HCT116 (cell line): ENCODE measurements at regions not wholly inside any gene's neighbourhood (a gene's known extent, or its start where the extent isn't known, plus 50 kb on each side); places are given as distances from the start of the nearest gene placed in this dataset.

Experiments
- ATAC-seq: fragments of 200-7000 bp; cut with Tn5 transposase; 2 replicates; pipeline ENCODE4 v1.9.1; 2020; ENCODE audit warnings: mild to moderate bottlenecking, moderate library complexity
- BruUV-seq: library from RNA; stranded (reverse); fragments of 400-500 nt; replicated peaks from 2 replicates; lab custom pipeline; 2021; lab: Mats Ljungman, UMichigan
- CTCF ChIA-PET: fragments of 300-600 bp; sonication (Branson Sonifier 250); formaldehyde crosslinking; loops from one replicate; lab custom pipeline; 2021; ENCODE audit warnings: antibody characterized with exemption; lab: Charles Lee
- POLR2A ChIA-PET: fragments of 300-600, 350-600 bp; sonication (Branson Sonifier 250); formaldehyde crosslinking; loops from one replicate; lab custom pipeline; 2021; ENCODE audit warnings: antibody characterized with exemption; lab: Charles Lee
- RAD21 ChIA-PET, 2 experiments: fragments of 300-600 bp; sonication (Branson Sonifier 250); formaldehyde crosslinking; loops; one replicate each; lab custom pipeline; 2023; ENCODE audit warnings: low total read pairs in 2 of 2; ENCODE audit not compliant: uncharacterized antibody in 2 of 2, unreplicated experiment in 2 of 2, low non-redundant PET in 1 of 2; lab: Charles Lee
- DNase-seq: peaks from one replicate; pipeline ENCODE4 v3.0.0-alpha.2; 2010; ENCODE audit warnings: low read depth, low spot score
- H2AFZ ChIP-seq: fragments of 200-600 bp; shearing (Covaris generic), sonication (generic); 2 replicates; pipeline ENCODE4 v1.6.1; 2017; ENCODE audit warnings: low read depth, mixed run types, mixed read lengths, antibody characterized with exemption, low read length; ENCODE audit not compliant: poor library complexity, severe bottlenecking
- H3K27ac ChIP-seq: 2 replicates; pipeline ENCODE4 v1.5.1; 2012; ENCODE audit warnings: low read depth, low read length
- H3K27me3 ChIP-seq: fragments of 200-600 bp; sonication (generic); 2 replicates; pipeline ENCODE4 v1.6.1; 2016; ENCODE audit warnings: mixed run types, low read length, mixed read lengths; ENCODE audit not compliant: insufficient read depth
- H3K36me3 ChIP-seq, 2 experiments: fragments of 200-500 bp in 1 of 2; fragments of 200-600 bp in 1 of 2; sonication (Bioruptor generic) in 1 of 2; sonication (generic) in 1 of 2; 2 replicates each; pipeline versions ENCODE4 v1.5.1 to v1.6.1; 2014 to 2016; ENCODE audit warnings: low read length in 2 of 2, inconsistent platforms in 1 of 2, mixed read lengths in 1 of 2, mixed run types in 1 of 2; ENCODE audit not compliant: insufficient read depth in 2 of 2, control insufficient read depth in 1 of 2
- H3K4me1 ChIP-seq, 2 experiments: fragments of 200-600 bp in 1 of 2; sonication (generic) in 1 of 2; 2 replicates each; pipeline versions ENCODE4 v1.5.1 to v1.6.1; 2012 to 2017; ENCODE audit warnings: low read length in 2 of 2, inconsistent platforms in 1 of 2, mild to moderate bottlenecking in 1 of 2, mixed read lengths in 1 of 2, mixed run types in 1 of 2, moderate library complexity in 1 of 2; ENCODE audit not compliant: insufficient read depth in 2 of 2, control insufficient read depth in 1 of 2
- H3K4me2 ChIP-seq: fragments of 200-600 bp; sonication (generic); 2 replicates; pipeline ENCODE4 v1.6.1; 2017; ENCODE audit warnings: mixed run types, low read length, mixed read lengths
- H3K4me3 ChIP-seq, 2 experiments: fragments of 200-600 bp in 1 of 2; sonication (generic) in 1 of 2; replicated peaks in 1 of 2; 2 replicates each; pipeline ENCODE4 v1.5.1; 2011 to 2016; ENCODE audit warnings: low read length in 2 of 2, control low read depth in 1 of 2, low read depth in 1 of 2, mild to moderate bottlenecking in 1 of 2, mixed read lengths in 1 of 2, mixed run types in 1 of 2
- H3K79me2 ChIP-seq: fragments of 200-600 bp; sonication (generic); 2 replicates; pipeline ENCODE4 v1.6.1; 2017; ENCODE audit warnings: mild to moderate bottlenecking, mixed run types, low read length, moderate library complexity, mixed read lengths; ENCODE audit not compliant: insufficient read depth
- H3K9ac ChIP-seq: fragments of 200-600 bp; sonication (generic); 2 replicates; pipeline ENCODE4 v1.6.1; 2016; ENCODE audit warnings: low read length, mixed read lengths
- H3K9me2 ChIP-seq: fragments of 200-600 bp; sonication (generic), shearing (Covaris generic); 2 replicates; pipeline ENCODE4 v1.6.1; 2017; ENCODE audit warnings: mixed run types, mild to moderate bottlenecking, moderate library complexity; ENCODE audit not compliant: insufficient read depth
- H3K9me3 ChIP-seq, 2 experiments: fragments of 200-500 bp in 1 of 2; fragments of 200-600 bp in 1 of 2; sonication (Bioruptor generic) in 1 of 2; sonication (generic) in 1 of 2; 2 replicates each; pipeline ENCODE4 v1.6.1; 2014 to 2017; ENCODE audit warnings: low read length in 2 of 2, mixed read lengths in 2 of 2, inconsistent platforms in 1 of 2, low read depth in 1 of 2, mild to moderate bottlenecking in 1 of 2, mixed run types in 1 of 2, moderate library complexity in 1 of 2; ENCODE audit not compliant: control insufficient read depth in 1 of 2, insufficient read depth in 1 of 2
- H4K20me1 ChIP-seq: fragments of 200-600 bp; sonication (generic), shearing (Covaris generic); 2 replicates; pipeline ENCODE4 v1.6.1; 2017; ENCODE audit warnings: mixed run types, mild to moderate bottlenecking, moderate library complexity; ENCODE audit not compliant: insufficient read depth
- CEBPB ChIP-seq: IDR thresholded peaks from 2 replicates; pipeline ENCODE4 v1.6.1; 2012; ENCODE audit warnings: low read depth
- CTCF ChIP-seq, 3 experiments: fragments of 200-600 bp in 1 of 3; sonication (generic) in 1 of 3; IDR thresholded peaks in 2 of 3; conservative IDR thresholded peaks in 1 of 3; 2 replicates each; pipeline ENCODE4 v1.5.1; 2012 to 2017; ENCODE audit warnings: low read depth in 2 of 3, low read length in 2 of 3, antibody characterized with exemption in 1 of 3, borderline replicate concordance in 1 of 3, control low read depth in 1 of 3, mild to moderate bottlenecking in 1 of 3, mixed read lengths in 1 of 3, mixed run types in 1 of 3, moderate library complexity in 1 of 3; ENCODE audit not compliant: insufficient read depth in 1 of 3
- EGR1 ChIP-seq: IDR thresholded peaks from 2 replicates; pipeline ENCODE4 v1.6.1; 2012; ENCODE audit warnings: low read depth
- ELF1 ChIP-seq: IDR thresholded peaks from 2 replicates; pipeline ENCODE4 v1.6.1; 2012; ENCODE audit warnings: low read depth, borderline replicate concordance
- EZH2phosphoT487 ChIP-seq: fragments of 200-600 bp; IDR thresholded peaks from 2 replicates; pipeline ENCODE4 v1.6.1; 2018; ENCODE audit warnings: antibody characterized with exemption, borderline replicate concordance
- FOSL1 ChIP-seq: IDR thresholded peaks from 2 replicates; pipeline ENCODE4 v1.6.1; 2012; ENCODE audit warnings: low read depth
- JUND ChIP-seq: IDR thresholded peaks from 2 replicates; pipeline ENCODE4 v1.6.1; 2012
- MAX ChIP-seq: IDR thresholded peaks from 2 replicates; pipeline ENCODE4 v1.6.1; 2012
- POLR2A ChIP-seq: IDR thresholded peaks from 2 replicates; pipeline ENCODE4 v1.7.0; 2011; ENCODE audit warnings: borderline replicate concordance; ENCODE audit not compliant: insufficient read depth, insufficient read length; ENCODE audit errors: extremely low read depth
- POLR2AphosphoS5 ChIP-seq: IDR thresholded peaks from 2 replicates; pipeline ENCODE4 v1.6.1; 2011; ENCODE audit warnings: mild to moderate bottlenecking, low read depth, low read length, moderate library complexity
- REST ChIP-seq: IDR thresholded peaks from 2 replicates; pipeline ENCODE4 v1.6.1; 2012; ENCODE audit warnings: low read depth
- SIN3A ChIP-seq: IDR thresholded peaks from 2 replicates; pipeline ENCODE4 v1.6.1; 2012; ENCODE audit warnings: low read depth
- SP1 ChIP-seq: IDR thresholded peaks from 2 replicates; pipeline ENCODE4 v1.6.1; 2012; ENCODE audit warnings: low read depth
- SRF ChIP-seq: IDR thresholded peaks from 2 replicates; pipeline ENCODE4 v1.6.1; 2012; ENCODE audit warnings: low read depth
- TCF7L2 ChIP-seq: IDR thresholded peaks from 2 replicates; pipeline ENCODE4 v1.7.0; 2011; ENCODE audit warnings: borderline replicate concordance, inconsistent platforms; ENCODE audit not compliant: insufficient read depth, insufficient read length; ENCODE audit errors: extremely low read depth
- YY1 ChIP-seq: IDR thresholded peaks from 2 replicates; pipeline ENCODE4 v1.6.1; 2011; ENCODE audit warnings: low read length, low read depth, moderate library complexity, mild to moderate bottlenecking; ENCODE audit not compliant: insufficient replicate concordance; ENCODE audit errors: extremely low read depth
- ZBTB33 ChIP-seq: IDR thresholded peaks from 2 replicates; pipeline ENCODE4 v1.6.1; 2011; ENCODE audit warnings: mild to moderate bottlenecking, low read length, moderate library complexity; ENCODE audit not compliant: insufficient replicate concordance; ENCODE audit errors: extremely low read depth
- ZFX ChIP-seq: fragments of 450-650 bp; IDR thresholded peaks from 2 replicates; pipeline ENCODE4 v1.6.1; 2017
- ZNF274 ChIP-seq: fragments of 200-500 bp; sonication (Bioruptor generic); IDR thresholded peaks from 2 replicates; pipeline ENCODE4 v1.6.1; 2014; ENCODE audit warnings: mild to moderate bottlenecking, low read depth, low read length, inconsistent platforms
- intact Hi-C: fragments of 100-400 bp; cut with micrococcal nuclease; formaldehyde crosslinking; loops from 2 replicates; pipeline ENCODE4 v1.10.0; 2022
- TF ChIP-seq, protein P1 (sequence below): IDR thresholded peaks from 2 replicates; pipeline ENCODE4 v1.6.1; 2012

DNA sequence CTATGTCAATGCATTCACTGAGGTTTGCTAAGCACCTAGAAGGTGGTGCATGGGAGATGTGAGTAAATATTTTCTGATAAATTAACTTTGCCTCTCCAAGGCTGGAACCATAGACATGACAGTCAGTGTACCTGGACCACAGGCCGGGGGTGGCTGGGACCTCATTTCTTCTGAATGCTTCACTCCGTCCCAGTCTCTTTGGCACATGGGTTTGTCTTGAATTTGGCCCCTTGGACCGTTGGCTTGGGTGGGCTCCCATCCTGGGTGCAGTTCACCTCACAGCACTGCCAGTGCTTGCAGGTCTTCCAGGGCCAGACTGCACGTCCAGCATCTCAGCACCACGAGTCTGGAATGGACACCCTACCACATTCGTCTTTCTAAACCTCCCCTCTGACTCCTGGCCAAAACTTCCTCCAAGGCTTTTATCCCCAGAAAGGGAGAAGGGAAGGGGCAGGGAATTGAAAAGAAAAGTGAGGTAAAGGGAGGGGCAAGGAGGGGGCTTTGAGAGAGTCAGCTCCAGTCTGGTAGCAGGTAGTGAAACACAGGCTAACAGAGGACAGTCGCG is 267.8 kb downstream of the MED10 start:
- no TSS peak for BruUV-seq
- ATAC-seq, result no peak
- no peak overlapping the region for H3K4me2 ChIP-seq
- no peaks in the 10 kb centered on the region for H3K9me2 ChIP-seq
- ChIA-PET CTCF (no interaction called here), RAD21 (no interaction called here), POLR2A (no interaction called here)
- no peak overlapping the region for H2AFZ ChIP-seq
- intact Hi-C loops, result loop anchor here (5.0 kb wide), 1 partner anchor 443 kb away; no protein-coding TSS in a partner anchor
- no peak for DNase-seq
- H3K27me3 ChIP-seq, result no peaks in the 10 kb centered on the region
- TF ChIP-seq, protein P1, sequence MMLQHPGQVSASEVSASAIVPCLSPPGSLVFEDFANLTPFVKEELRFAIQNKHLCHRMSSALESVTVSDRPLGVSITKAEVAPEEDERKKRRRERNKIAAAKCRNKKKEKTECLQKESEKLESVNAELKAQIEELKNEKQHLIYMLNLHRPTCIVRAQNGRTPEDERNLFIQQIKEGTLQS, result no peak
- no peak for TF ChIP-seq ZBTB33
- no peak for TF ChIP-seq SP1
- TF ChIP-seq SIN3A, result no peak
- TF ChIP-seq MAX, result no peak
- TF ChIP-seq ZNF274, result no peak
- no peak for TF ChIP-seq ZFX
- TF ChIP-seq FOSL1, result no peak
- TF ChIP-seq EGR1, result no peak
- no peak for TF ChIP-seq POLR2A
- TF ChIP-seq POLR2AphosphoS5, result no peak
- TF ChIP-seq EZH2phosphoT487, result no peak
- no peak for TF ChIP-seq ELF1
- TF ChIP-seq REST, result no peak
- no peak for TF ChIP-seq TCF7L2
- TF ChIP-seq CEBPB, result no peak
- TF ChIP-seq SRF, result no peak
- no peak for TF ChIP-seq CTCF (IDR thresholded peaks at IDR 0.05 in 2 of 3, conservative IDR thresholded peaks at IDR 0.05 in 1 of 3; ENCODE audit: borderline replicate concordance in 1 of 3, insufficient read depth in 1 of 3, low read depth in 2 of 3, low read length in 2 of 3)
- TF ChIP-seq JUND, result no peak
- no peak for TF ChIP-seq YY1
- H4K20me1 ChIP-seq, result no peaks in the 10 kb centered on the region
- H3K4me1 ChIP-seq, result no peaks in the 10 kb centered on the region
- no peak overlapping the region for H3K9ac ChIP-seq
- no peaks in the 10 kb centered on the region for H3K79me2 ChIP-seq
- no peak overlapping the region for H3K27ac ChIP-seq
- no peak overlapping the region for H3K4me3 ChIP-seq
- H3K9me3 ChIP-seq, result no peaks in the 10 kb centered on the region
- H3K36me3 ChIP-seq, result no peaks in the 10 kb centered on the region
